ENCODE measurements at regions not wholly inside any gene's neighbourhood (a gene's known extent, or its start where the extent isn't known, plus 50 kb on each side); places are given as distances from the start of the nearest gene placed in this dataset.

DNA sequence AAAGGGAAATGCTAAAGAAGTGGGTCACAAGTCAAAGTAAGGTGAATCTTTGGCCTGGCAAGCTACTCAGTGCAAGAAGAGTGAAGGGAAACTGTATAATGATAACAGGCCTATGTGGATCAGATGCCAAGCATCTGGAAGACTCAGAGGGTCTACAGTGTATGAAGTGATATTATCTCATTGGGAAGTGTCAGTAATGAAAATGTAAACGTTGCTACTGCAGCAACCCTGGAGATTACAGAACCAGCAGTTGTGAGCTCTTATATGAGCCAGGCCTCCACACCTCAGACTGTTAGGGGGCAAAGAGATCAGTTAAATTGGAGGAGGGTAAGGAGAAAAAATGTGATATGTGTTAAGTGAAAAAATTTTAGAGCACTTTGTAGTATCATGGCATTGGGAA is 195.4 kb upstream of the DPH6 start:
- Histone ChIP-seq H3K18ac (ENCODE audit: insufficient read length, low read depth, low read length) (no peak overlapping the region), H3K79me2 (ENCODE audit: insufficient read depth, low read length) (no peaks in the 10 kb centered on the region), H2AFZ (ENCODE audit: low read length) (no peak overlapping the region), H3K56ac (ENCODE audit: insufficient read length, low read depth, low read length) (no peak overlapping the region), H4K20me1 (ENCODE audit: control insufficient read depth, insufficient read depth, insufficient read length) (no peaks in the 10 kb centered on the region), H3K79me1 (ENCODE audit: insufficient read depth, low read depth, low read length, poor library complexity, severe bottlenecking) (no peaks in the 10 kb centered on the region), H2BK120ac (ENCODE audit: low read depth, low read length, poor library complexity, severe bottlenecking) (no peak overlapping the region), H2BK5ac (ENCODE audit: insufficient read length, low read length) (no peak overlapping the region), H4K5ac (ENCODE audit: insufficient read length, low read depth, low read length) (no peak overlapping the region), H4K91ac (ENCODE audit: insufficient read length, low read depth, low read length) (no peak overlapping the region), H3K9me3 (ENCODE audit: control insufficient read depth, low read depth, low read length) (no peaks in the 10 kb centered on the region), H3T11ph (ENCODE audit: low read length) (no peak overlapping the region), H2AK5ac (ENCODE audit: insufficient read length, low read length) (no peak overlapping the region), H4K8ac (replicated peaks; ENCODE audit: insufficient read length, low read depth, low read length) (no peak overlapping the region), H3K23ac (ENCODE audit: insufficient read length, low read depth, low read length) (no peak overlapping the region), H3K27ac (ENCODE audit: insufficient read length, low read depth, low read length) (no peak overlapping the region), H3K4me1 (ENCODE audit: insufficient read depth, low read length) (no peaks in the 10 kb centered on the region; the same call in 1 of the 2 replicates), H2BK15ac (ENCODE audit: low read depth, low read length) (no peak overlapping the region), H3K14ac (ENCODE audit: insufficient read depth, low read length) (no peak overlapping the region), H3K23me2 (ENCODE audit: insufficient read length, low read depth, low read length, poor library complexity, severe bottlenecking) (no peaks in the 10 kb centered on the region), H2BK12ac (ENCODE audit: insufficient read length, low read depth, low read length) (no peak overlapping the region), H3K4ac (ENCODE audit: low read depth, low read length) (no peak overlapping the region), H2BK20ac (ENCODE audit: low read depth, low read length, poor library complexity, severe bottlenecking) (no peak overlapping the region), H3K4me2 (ENCODE audit: insufficient read depth, insufficient read length, low read length) (no peak overlapping the region), H3K27me3 (ENCODE audit: insufficient read depth, low read length) (no peaks in the 10 kb centered on the region), H3K9ac (ENCODE audit: extremely low read depth, insufficient read length, low read length) (no peak overlapping the region)
- no peaks in the 10 kb centered on the region for H3K27me3 Mint-ChIP-seq (ENCODE audit: low read depth)
- H3K36me3 Mint-ChIP-seq (ENCODE audit: insufficient read depth in 1 of 3, low read depth in 3 of 3) = peaks cover 0 to 4% (median 0%) of the 10 kb centered on the region in 3 experiments; a peak in 3 of 7 replicates
- H3K9me3 Mint-ChIP-seq = peaks cover 2 to 5% of the 10 kb centered on the region in 2 experiments; a peak in 3 of 5 replicates
- TF ChIP-seq, protein P1, sequence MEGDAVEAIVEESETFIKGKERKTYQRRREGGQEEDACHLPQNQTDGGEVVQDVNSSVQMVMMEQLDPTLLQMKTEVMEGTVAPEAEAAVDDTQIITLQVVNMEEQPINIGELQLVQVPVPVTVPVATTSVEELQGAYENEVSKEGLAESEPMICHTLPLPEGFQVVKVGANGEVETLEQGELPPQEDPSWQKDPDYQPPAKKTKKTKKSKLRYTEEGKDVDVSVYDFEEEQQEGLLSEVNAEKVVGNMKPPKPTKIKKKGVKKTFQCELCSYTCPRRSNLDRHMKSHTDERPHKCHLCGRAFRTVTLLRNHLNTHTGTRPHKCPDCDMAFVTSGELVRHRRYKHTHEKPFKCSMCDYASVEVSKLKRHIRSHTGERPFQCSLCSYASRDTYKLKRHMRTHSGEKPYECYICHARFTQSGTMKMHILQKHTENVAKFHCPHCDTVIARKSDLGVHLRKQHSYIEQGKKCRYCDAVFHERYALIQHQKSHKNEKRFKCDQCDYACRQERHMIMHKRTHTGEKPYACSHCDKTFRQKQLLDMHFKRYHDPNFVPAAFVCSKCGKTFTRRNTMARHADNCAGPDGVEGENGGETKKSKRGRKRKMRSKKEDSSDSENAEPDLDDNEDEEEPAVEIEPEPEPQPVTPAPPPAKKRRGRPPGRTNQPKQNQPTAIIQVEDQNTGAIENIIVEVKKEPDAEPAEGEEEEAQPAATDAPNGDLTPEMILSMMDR (conservative IDR thresholded peaks at IDR 0.05) = no peak
- H3K4me3 Mint-ChIP-seq = no peak overlapping the region
- no CpG with 5 or more reads among the region's 1 CpG for WGBS (ENCODE audit: extremely low coverage, insufficient read length, low lambda C conversion rate)
- DNase-seq = no peak
- peaks cover 3 to 8% of the 10 kb centered on the region in 2 experiments; a peak in 3 of 4 replicates for H3K4me1 Mint-ChIP-seq
- no peak overlapping the region for H3K27ac Mint-ChIP-seq

Measured in H9 (cell line).